Keratinocyte (primary cell): ENCODE measurements at regions not wholly inside any gene's neighbourhood (a gene's known extent, or its start where the extent isn't known, plus 50 kb on each side); places are given as distances from the start of the nearest gene placed in this dataset.
A peak's percentile ranks its signal among the peaks of the same experiment; 100 is the strongest.

Source experiments
- DNase-seq: peaks from one replicate; pipeline ENCODE4 v3.0.0-alpha.2; 2011; ENCODE audit warnings: low read depth, missing footprints, low spot score
- FAIRE-seq: peaks from 2 replicates; lab custom pipeline; 2011; peaks lifted over from hg19 to GRCh38; lab: Jason Lieb, UNC
- H2AFZ ChIP-seq: 2 replicates; pipeline ENCODE4 v1.6.0; 2012; ENCODE audit warnings: low read length, control low read depth, inconsistent platforms; ENCODE audit not compliant: control insufficient read depth
- H3K27ac ChIP-seq: 2 replicates; pipeline ENCODE4 v1.5.1; 2011; ENCODE audit warnings: low read length; ENCODE audit not compliant: control insufficient read depth, insufficient read depth
- H3K27me3 ChIP-seq: 3 replicates; pipeline ENCODE4 v1.6.0; 2011; ENCODE audit warnings: low read length; ENCODE audit not compliant: control insufficient read depth, insufficient read depth; ENCODE audit errors: extremely low read depth
- H3K36me3 ChIP-seq, 2 experiments: 2 replicates in 1 of 2; 3 replicates in 1 of 2; pipeline ENCODE4 v1.5.1; 2011; ENCODE audit warnings: low read length in 2 of 2, mild to moderate bottlenecking in 1 of 2; ENCODE audit not compliant: control insufficient read depth in 2 of 2, insufficient read depth in 2 of 2; ENCODE audit errors: extremely low read depth in 1 of 2
- H3K4me1 ChIP-seq: 3 replicates; pipeline ENCODE4 v1.5.1; 2011; ENCODE audit warnings: low read length; ENCODE audit not compliant: control insufficient read depth, insufficient read depth; ENCODE audit errors: extremely low read depth
- H3K4me2 ChIP-seq: 3 replicates; pipeline ENCODE4 v1.6.0; 2011; ENCODE audit warnings: low read depth, low read length; ENCODE audit not compliant: control insufficient read depth, insufficient read depth; ENCODE audit errors: extremely low read depth
- H3K4me3 ChIP-seq, 3 experiments: fragments of 200-600 bp in 1 of 3; sonication (generic) in 1 of 3; 2 replicates in 2 of 3; 3 replicates in 1 of 3; pipeline ENCODE4 v1.5.1; 2011 to 2016; ENCODE audit warnings: low read length in 3 of 3, mild to moderate bottlenecking in 3 of 3, control low read depth in 2 of 3, inconsistent platforms in 1 of 3, low read depth in 1 of 3, mixed read lengths in 1 of 3, mixed run types in 1 of 3, moderate library complexity in 1 of 3; ENCODE audit not compliant: control insufficient read depth in 2 of 3, insufficient read depth in 2 of 3; ENCODE audit errors: extremely low read depth in 1 of 3
- H3K79me2 ChIP-seq: 2 replicates; pipeline ENCODE4 v1.6.0; 2012; ENCODE audit warnings: low read length; ENCODE audit not compliant: control insufficient read depth, insufficient read depth
- H3K9ac ChIP-seq: 3 replicates; pipeline ENCODE4 v1.6.0; 2011; ENCODE audit warnings: low read length; ENCODE audit not compliant: control insufficient read depth, insufficient read depth; ENCODE audit errors: extremely low read depth
- H3K9me1 ChIP-seq: 3 replicates; pipeline ENCODE4 v1.6.0; 2011; ENCODE audit warnings: low read length; ENCODE audit not compliant: control insufficient read depth, insufficient read depth; ENCODE audit errors: extremely low read depth
- H3K9me3 ChIP-seq: 2 replicates; pipeline ENCODE4 v1.5.1; 2012; ENCODE audit warnings: low read depth, low read length; ENCODE audit not compliant: control insufficient read depth
- H4K20me1 ChIP-seq: 3 replicates; pipeline ENCODE4 v1.6.0; 2011; ENCODE audit warnings: low read length; ENCODE audit not compliant: control insufficient read depth, insufficient read depth; ENCODE audit errors: extremely low read depth
- CTCF ChIP-seq, 3 experiments: IDR thresholded peaks in 1 of 3; conservative IDR thresholded peaks in 1 of 3; optimal IDR thresholded peaks in 1 of 3; 2 replicates in 2 of 3; 3 replicates in 1 of 3; pipeline versions ENCODE3 to v1.5.1; 2011; ENCODE audit warnings: low read length in 3 of 3, mild to moderate bottlenecking in 3 of 3, moderate library complexity in 2 of 3, control low read depth in 1 of 3, inconsistent platforms in 1 of 3; ENCODE audit not compliant: insufficient read depth in 2 of 3; ENCODE audit errors: extremely low read depth in 1 of 3
- EZH2 ChIP-seq: IDR thresholded peaks from one replicate; pipeline ENCODE4 v1.6.1; 2012; ENCODE audit warnings: inconsistent platforms, mild to moderate bottlenecking, low read length, moderate library complexity
- dilution Hi-C: fragments of 300-500 bp; cut with MboI; formaldehyde crosslinking; loops from one replicate; pipeline ENCODE4 v1.7.0; 2020; ENCODE audit warnings: low sequenced_read_pairs; ENCODE audit not compliant: extremely low pct_ligation_motif_present

GRCh38 chr6:121652223-121652622 lies 216.8 kb downstream of the GJA1 start:
- Histone ChIP-seq H3K4me1 (no peaks in the 10 kb centered on the region), H4K20me1 (no peaks in the 10 kb centered on the region), H2AFZ (no peak overlapping the region), H3K4me3 (no peak overlapping the region), H3K27me3 (no peaks in the 10 kb centered on the region), H3K9me1 (no peaks in the 10 kb centered on the region), H3K4me2 (no peak overlapping the region), H3K9ac (no peak overlapping the region), H3K9me3 (no peaks in the 10 kb centered on the region), H3K27ac (no peak overlapping the region), H3K79me2 (no peaks in the 10 kb centered on the region), H3K36me3 (no peaks in the 10 kb centered on the region)
- FAIRE-seq (no peak), DNase-seq (no peak)
- TF ChIP-seq CTCF (optimal IDR thresholded peaks at IDR 0.05 in 1 of 3, IDR thresholded peaks at IDR 0.05 in 1 of 3, conservative IDR thresholded peaks at IDR 0.05 in 1 of 3; ENCODE audit: extremely low read depth in 1 of 3, insufficient read depth in 2 of 3, low read length in 3 of 3): no peak
- no peak for TF ChIP-seq EZH2
- dilution Hi-C loops: no loop called here

- dilution Hi-C loops: no loop called here
- H3K27ac ChIP-seq: no peak overlapping the region
- H2AFZ ChIP-seq: no peak overlapping the region
These were observed 217.5 kb downstream of the GJA1 start for GRCh38 chr6:121652726-121653623.

More at GRCh38 chr6:121652726-121653623, 217.5 kb downstream of the GJA1 start:
- TF ChIP-seq EZH2: no peak
- no peak for TF ChIP-seq CTCF (optimal IDR thresholded peaks at IDR 0.05 in 1 of 3, IDR thresholded peaks at IDR 0.05 in 1 of 3, conservative IDR thresholded peaks at IDR 0.05 in 1 of 3; ENCODE audit: extremely low read depth in 1 of 3, insufficient read depth in 2 of 3, low read length in 3 of 3)
- Histone ChIP-seq H3K9ac (no peak overlapping the region), H3K9me1 (no peaks in the 10 kb centered on the region), H4K20me1 (no peaks in the 10 kb centered on the region), H3K36me3 (no peaks in the 10 kb centered on the region), H3K4me3 (no peak overlapping the region), H3K9me3 (no peaks in the 10 kb centered on the region), H3K4me1 (no peaks in the 10 kb centered on the region), H3K79me2 (no peaks in the 10 kb centered on the region), H3K4me2 (no peak overlapping the region), H3K27me3 (no peaks in the 10 kb centered on the region)
- no peak for DNase-seq
- peak; percentile 9 for FAIRE-seq
